Neural crest cell (in vitro differentiated cells): ENCODE measurements at regions not wholly inside any gene's neighbourhood (a gene's known extent, or its start where the extent isn't known, plus 50 kb on each side); places are given as distances from the start of the nearest gene placed in this dataset.

Experiments used
- DNase-seq: peaks from one replicate; pipeline ENCODE4 v3.0.0; 2021; ENCODE audit warnings: low read depth, mixed read lengths, low spot score
- H3K27ac Mint-ChIP-seq: one replicate; pipeline ENCODE4 v1.8.0; 2021; ENCODE audit warnings: mild to moderate bottlenecking, mixed read lengths; ENCODE audit not compliant: unreplicated experiment
- H3K27me3 Mint-ChIP-seq: 2 replicates; pipeline ENCODE4 v1.8.0; 2021; ENCODE audit warnings: low read depth, mild to moderate bottlenecking, mixed read lengths
- H3K36me3 Mint-ChIP-seq: 2 replicates; pipeline ENCODE4 v1.8.0; 2021; ENCODE audit warnings: low read depth, mild to moderate bottlenecking, mixed read lengths
- H3K4me1 Mint-ChIP-seq: 2 replicates; pipeline ENCODE4 v1.8.0; 2021; ENCODE audit warnings: mixed read lengths
- H3K4me3 Mint-ChIP-seq: one replicate; pipeline ENCODE4 v1.8.0; 2021; ENCODE audit warnings: mild to moderate bottlenecking, mixed read lengths
- H3K9me3 Mint-ChIP-seq: 2 replicates; pipeline ENCODE4 v1.8.0; 2021; ENCODE audit warnings: mixed read lengths
- TF ChIP-seq, protein P1 (sequence below): fragments of 200-600 bp; sonication (generic); conservative IDR thresholded peaks from 2 replicates; pipeline ENCODE4 v1.5.0; 2021; ENCODE audit warnings: antibody characterized with exemption, mild to moderate bottlenecking

DNA sequence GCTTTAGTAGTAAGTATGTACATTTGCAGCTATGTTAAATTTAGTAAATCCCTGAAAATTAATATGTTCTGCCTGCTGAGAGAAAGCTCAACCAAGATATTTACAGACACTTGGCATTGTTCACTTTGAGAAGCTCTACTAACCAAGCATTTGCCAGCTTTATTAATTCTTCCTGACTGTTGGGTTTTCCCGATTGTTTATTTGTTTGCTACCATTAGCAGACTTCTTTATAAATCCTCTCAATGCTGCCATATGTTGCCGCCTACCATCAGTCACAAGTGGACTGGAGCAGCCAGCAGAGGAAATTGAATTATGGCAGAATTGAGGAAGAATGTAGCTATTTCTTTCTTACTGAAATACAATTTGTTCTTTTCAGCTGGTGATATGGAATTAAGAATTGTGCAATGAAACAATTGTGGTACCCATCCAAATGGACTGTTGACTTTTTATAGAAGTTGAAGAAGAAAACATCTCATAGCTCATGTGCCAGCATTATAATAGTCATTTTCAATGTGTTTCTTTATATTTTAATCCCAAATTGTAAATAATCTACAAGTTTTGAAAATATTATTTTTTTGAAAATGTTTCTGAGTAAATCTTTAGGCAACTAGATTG lies 588.7 kb upstream of the CDH6 start:
- H3K36me3 Mint-ChIP-seq = peaks cover 3% of the 10 kb centered on the region
- no peaks in the 10 kb centered on the region for H3K4me1 Mint-ChIP-seq
- peaks cover 6% of the 10 kb centered on the region for H3K9me3 Mint-ChIP-seq
- TF ChIP-seq, protein P1, sequence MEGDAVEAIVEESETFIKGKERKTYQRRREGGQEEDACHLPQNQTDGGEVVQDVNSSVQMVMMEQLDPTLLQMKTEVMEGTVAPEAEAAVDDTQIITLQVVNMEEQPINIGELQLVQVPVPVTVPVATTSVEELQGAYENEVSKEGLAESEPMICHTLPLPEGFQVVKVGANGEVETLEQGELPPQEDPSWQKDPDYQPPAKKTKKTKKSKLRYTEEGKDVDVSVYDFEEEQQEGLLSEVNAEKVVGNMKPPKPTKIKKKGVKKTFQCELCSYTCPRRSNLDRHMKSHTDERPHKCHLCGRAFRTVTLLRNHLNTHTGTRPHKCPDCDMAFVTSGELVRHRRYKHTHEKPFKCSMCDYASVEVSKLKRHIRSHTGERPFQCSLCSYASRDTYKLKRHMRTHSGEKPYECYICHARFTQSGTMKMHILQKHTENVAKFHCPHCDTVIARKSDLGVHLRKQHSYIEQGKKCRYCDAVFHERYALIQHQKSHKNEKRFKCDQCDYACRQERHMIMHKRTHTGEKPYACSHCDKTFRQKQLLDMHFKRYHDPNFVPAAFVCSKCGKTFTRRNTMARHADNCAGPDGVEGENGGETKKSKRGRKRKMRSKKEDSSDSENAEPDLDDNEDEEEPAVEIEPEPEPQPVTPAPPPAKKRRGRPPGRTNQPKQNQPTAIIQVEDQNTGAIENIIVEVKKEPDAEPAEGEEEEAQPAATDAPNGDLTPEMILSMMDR = no peak
- no peak for DNase-seq
- no peak overlapping the region for H3K27ac Mint-ChIP-seq
- H3K4me3 Mint-ChIP-seq = no peak overlapping the region
- no peaks in the 10 kb centered on the region for H3K27me3 Mint-ChIP-seq

DNA sequence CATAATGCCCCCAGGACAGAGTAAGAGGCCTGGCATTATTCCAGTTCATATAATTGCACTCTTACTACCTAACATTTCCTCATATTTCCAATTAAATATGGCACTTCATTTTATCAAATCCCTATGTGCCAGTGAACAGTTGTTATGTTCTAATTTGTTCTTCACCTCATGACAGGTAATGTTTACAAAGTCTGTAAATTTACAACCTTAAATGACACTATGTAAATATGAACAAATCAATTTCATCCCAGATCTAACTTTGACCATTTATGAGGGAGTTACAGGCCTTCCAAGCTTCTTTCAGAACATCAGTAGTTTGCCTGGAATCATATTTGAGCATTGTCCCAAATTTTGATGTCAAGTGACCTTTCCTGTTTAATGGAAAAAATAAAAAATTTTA lies 592.6 kb upstream of the CDH6 start:
- TF ChIP-seq, protein P1 = no peak
- H3K36me3 Mint-ChIP-seq = peaks cover 5% of the 10 kb centered on the region
- DNase-seq = no peak
- no peak overlapping the region for H3K4me3 Mint-ChIP-seq
- no peak overlapping the region for H3K27ac Mint-ChIP-seq
- peaks cover 13% of the 10 kb centered on the region for H3K9me3 Mint-ChIP-seq
- H3K4me1 Mint-ChIP-seq = no peaks in the 10 kb centered on the region
- no peaks in the 10 kb centered on the region for H3K27me3 Mint-ChIP-seq

DNA sequence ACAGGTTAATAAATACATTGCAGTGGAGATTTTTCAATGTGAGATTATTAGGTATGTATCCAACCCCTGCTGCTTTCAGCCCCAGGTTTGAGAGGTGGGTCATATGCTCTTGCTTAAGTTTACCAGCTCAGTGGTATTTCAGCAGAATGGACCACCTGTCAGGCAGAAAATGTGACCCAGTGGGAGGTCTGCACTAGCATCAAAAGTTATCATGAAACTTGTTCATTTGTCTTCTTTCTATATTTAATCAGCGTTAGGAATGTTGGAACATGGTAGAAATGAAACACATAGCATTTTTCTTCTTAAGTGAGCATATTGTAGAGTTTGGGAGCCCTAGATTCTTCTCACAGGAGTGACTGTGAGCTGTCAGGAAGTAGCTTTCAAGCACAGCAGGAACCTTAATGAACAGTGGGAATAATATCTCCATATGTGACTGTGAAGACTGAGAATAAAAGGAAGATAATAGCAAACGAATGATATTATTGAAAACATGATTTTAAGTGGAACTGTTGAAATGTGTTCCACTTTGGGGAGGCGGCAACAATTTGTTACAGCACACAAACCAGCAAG lies 596.9 kb upstream of the CDH6 start:
- Mint-ChIP-seq H3K36me3 (peaks cover 5% of the 10 kb centered on the region), H3K9me3 (peaks cover 11% of the 10 kb centered on the region), H3K4me3 (no peak overlapping the region), H3K27ac (no peak overlapping the region), H3K27me3 (no peaks in the 10 kb centered on the region), H3K4me1 (no peaks in the 10 kb centered on the region)
- TF ChIP-seq, protein P1 = no peak
- no peak for DNase-seq

DNA sequence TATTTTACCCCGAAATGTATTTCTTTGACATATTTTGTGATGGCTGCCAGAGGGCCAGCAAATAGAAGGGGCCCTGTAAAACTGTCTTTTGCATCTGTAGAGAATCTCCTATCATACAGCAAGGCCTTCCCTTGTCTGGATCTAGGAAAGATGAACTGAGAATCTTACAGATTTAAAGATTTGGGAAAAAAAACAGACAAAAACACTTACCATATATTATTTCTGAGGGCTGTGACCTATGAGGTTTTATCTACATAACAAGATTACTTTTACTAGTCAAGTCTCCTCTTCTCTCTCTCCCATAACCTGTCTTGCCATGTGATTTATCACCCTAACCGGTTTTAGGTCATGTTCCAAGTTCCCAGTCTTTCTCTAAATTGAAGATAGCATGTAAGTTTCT lies 599.2 kb upstream of the CDH6 start:
- no peak overlapping the region for H3K27ac Mint-ChIP-seq

DNA sequence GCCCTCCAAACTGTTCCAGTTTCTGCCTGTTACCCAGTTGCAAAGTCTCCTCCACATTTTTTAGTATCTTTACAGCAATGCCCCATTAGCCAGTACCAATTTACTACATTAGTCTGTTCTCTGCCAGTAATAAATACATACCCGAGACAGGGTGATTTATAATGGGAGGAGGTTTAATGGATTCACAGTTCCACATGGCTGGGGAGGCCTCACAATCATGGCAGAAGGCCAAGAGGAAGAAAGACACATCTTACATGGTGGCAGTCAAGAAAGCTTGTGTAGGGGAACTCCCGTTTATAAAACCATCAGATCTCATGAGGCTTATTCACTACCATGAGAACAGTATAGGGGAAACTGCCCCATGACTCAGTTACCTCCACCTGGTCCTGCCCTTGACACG lies 600.7 kb upstream of the CDH6 start:
- DNase-seq = no peak
- TF ChIP-seq, protein P1 = no peak
- no peaks in the 10 kb centered on the region for H3K4me1 Mint-ChIP-seq
- H3K9me3 Mint-ChIP-seq = no peaks in the 10 kb centered on the region
- no peaks in the 10 kb centered on the region for H3K36me3 Mint-ChIP-seq
- H3K27me3 Mint-ChIP-seq = no peaks in the 10 kb centered on the region
- H3K4me3 Mint-ChIP-seq = no peak overlapping the region
- H3K27ac Mint-ChIP-seq = no peak overlapping the region

More for the DNA sequence above, 599.2 kb upstream of the CDH6 start:
- no peak for DNase-seq
- TF ChIP-seq, protein P1 = no peak
- Mint-ChIP-seq H3K36me3 (peaks cover 5% of the 10 kb centered on the region), H3K4me3 (no peak overlapping the region), H3K9me3 (peaks cover 6% of the 10 kb centered on the region), H3K27me3 (no peaks in the 10 kb centered on the region), H3K4me1 (no peaks in the 10 kb centered on the region)
